Natural killer cell treated with Interleukin-12 subunit alpha and Interleukin-12 subunit beta and Interleukin-15 and Interleukin-18, amount 100 ng/mL, for 72 hours (primary cell): ENCODE measurements at regions not wholly inside any gene's neighbourhood (a gene's known extent, or its start where the extent isn't known, plus 50 kb on each side); places are given as distances from the start of the nearest gene placed in this dataset.

Experiments
- ATAC-seq, 2 donors: fragments of 150-1000 bp; cut with Tn5 transposase in 1 of 2; sonication (Bioruptor Pico), chemical (Tn5 transposase) in 1 of 2; 2 replicates each; pipeline ENCODE4 v1.10.0; 2021
- DNase-seq: peaks from one replicate; pipeline ENCODE4 v3.0.0; 2022; ENCODE audit warnings: low spot score
- H3K27ac Mint-ChIP-seq, 2 donors: 1 replicate in 1 of 2; 2 replicates in 1 of 2; pipeline ENCODE4 v1.8.0; 2022; ENCODE audit warnings: mixed read lengths in 2 of 2, mild to moderate bottlenecking in 1 of 2, moderate library complexity in 1 of 2
- H3K27me3 Mint-ChIP-seq, 2 donors: 1 replicate in 1 of 2; 2 replicates in 1 of 2; pipeline ENCODE4 v1.8.0; 2022; ENCODE audit warnings: mixed read lengths in 2 of 2
- H3K36me3 Mint-ChIP-seq: one replicate; pipeline ENCODE4 v1.8.0; 2022; ENCODE audit warnings: mixed read lengths
- H3K4me1 Mint-ChIP-seq, 2 donors: 1 replicate in 1 of 2; 2 replicates in 1 of 2; pipeline ENCODE4 v1.8.0; 2022; ENCODE audit warnings: low read depth in 2 of 2, mixed read lengths in 2 of 2, mild to moderate bottlenecking in 1 of 2
- H3K4me3 Mint-ChIP-seq: one replicate; pipeline ENCODE4 v1.8.0; 2022; ENCODE audit warnings: mixed read lengths
- H3K9me3 Mint-ChIP-seq: 2 replicates; pipeline ENCODE4 v1.8.0; 2022; ENCODE audit warnings: mixed read lengths

- H3K27ac Mint-ChIP-seq, result no peak overlapping the region
- peaks cover 2 to 8% of the 10 kb centered on the region in 2 donors for H3K27me3 Mint-ChIP-seq
- DNase-seq, result no peak
- H3K4me3 Mint-ChIP-seq, result no peak overlapping the region
- H3K36me3 Mint-ChIP-seq, result no peaks in the 10 kb centered on the region
- no peaks in the 10 kb centered on the region for H3K4me1 Mint-ChIP-seq
- H3K9me3 Mint-ChIP-seq, result no peaks in the 10 kb centered on the region
- peak in 1 of 2 donors; percentile 5 for ATAC-seq
Observed at GRCh38 chr22:47589271-47590250, 827.1 kb downstream of the TBC1D22A start.

DNA sequence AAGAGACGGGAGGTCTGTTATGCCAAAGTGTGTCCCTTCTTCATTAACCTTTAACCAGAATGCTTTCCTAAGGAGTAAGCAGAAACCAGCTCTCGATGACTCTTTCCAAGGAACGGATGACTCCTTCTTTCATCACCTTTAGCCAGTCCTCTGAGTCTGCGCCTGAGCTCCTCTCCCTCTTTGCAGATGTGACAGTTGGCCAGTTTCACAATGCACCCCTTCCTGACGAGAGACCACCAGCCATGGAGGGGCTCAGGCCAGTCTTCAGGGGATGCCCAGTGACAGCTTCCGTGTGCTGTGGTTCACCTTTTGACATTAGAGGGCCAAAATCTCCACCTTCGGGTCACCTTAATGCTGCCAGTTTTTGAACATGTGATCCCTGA, 826.1 kb downstream of the TBC1D22A start:
- H3K27me3 Mint-ChIP-seq, result peaks cover 2 to 8% of the 10 kb centered on the region in 2 donors
- no peak overlapping the region for H3K4me3 Mint-ChIP-seq
- DNase-seq (no peak), ATAC-seq (no peak)
- H3K4me1 Mint-ChIP-seq, result no peaks in the 10 kb centered on the region
- H3K36me3 Mint-ChIP-seq, result no peaks in the 10 kb centered on the region
- no peak overlapping the region for H3K27ac Mint-ChIP-seq
- no peaks in the 10 kb centered on the region for H3K9me3 Mint-ChIP-seq

DNA sequence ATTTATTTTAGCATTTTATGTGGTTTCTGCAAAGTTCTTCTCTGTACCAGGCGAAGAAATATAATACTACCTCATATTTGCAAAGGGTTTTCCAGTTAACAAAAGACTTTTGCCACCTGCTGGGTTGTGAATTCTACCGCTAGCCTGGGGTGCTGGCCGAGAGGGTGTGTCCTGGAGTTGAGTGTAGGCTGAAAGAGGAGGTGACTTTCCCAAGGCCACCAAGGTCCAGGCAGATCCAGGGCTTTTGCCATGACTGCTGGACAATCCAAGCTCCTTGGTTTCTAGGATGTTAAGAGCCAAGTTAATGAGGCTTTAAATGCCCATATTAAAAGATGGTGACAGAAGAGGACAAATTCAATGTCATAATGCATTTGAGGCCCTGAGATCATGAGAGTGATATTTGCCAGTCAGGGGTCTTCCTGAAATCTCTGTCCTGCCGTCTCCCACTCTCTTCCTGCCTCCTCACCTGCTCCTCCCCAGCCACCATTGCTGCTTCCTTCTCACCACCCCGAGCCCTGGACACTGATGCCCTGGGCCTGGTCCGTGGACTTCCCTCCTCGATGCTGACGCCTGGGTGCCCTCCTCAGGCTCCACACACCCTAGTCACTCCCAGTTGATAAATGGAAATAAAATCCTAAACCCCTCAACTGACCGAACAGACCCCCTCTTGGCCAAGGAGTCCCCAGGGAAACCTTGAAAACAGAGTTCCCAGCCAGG, 825.6 kb downstream of the TBC1D22A start:
- Mint-ChIP-seq H3K4me1 (no peaks in the 10 kb centered on the region), H3K36me3 (no peaks in the 10 kb centered on the region), H3K9me3 (no peaks in the 10 kb centered on the region), H3K27me3 (peaks cover 2 to 8% of the 10 kb centered on the region in 2 donors), H3K4me3 (no peak overlapping the region), H3K27ac (no peak overlapping the region)
- DNase-seq (no peak), ATAC-seq (no peak)

DNA sequence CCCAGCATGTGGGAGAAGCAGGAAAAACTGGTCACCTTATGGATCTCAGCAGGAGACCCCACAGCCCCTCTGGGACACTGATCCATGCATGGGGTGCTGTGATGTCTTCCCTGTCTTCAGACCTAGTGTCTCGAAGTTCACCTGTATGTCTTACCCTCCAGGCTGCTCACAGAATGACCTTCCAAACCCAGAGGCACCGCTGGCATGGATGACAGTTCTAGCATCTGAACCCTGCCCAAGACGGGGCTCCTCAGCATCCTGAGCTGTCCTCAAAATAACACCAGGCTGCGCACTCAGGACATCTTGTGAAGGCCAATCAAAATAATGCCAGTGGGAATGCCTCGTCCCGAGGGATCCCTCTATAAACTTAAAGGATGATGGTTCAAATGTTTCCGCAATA, 824.9 kb downstream of the TBC1D22A start:
- no peak overlapping the region for H3K4me3 Mint-ChIP-seq
- ATAC-seq, result peak; percentile 6 to 27
- no peaks in the 10 kb centered on the region for H3K9me3 Mint-ChIP-seq
- H3K27ac Mint-ChIP-seq, result no peak overlapping the region
- DNase-seq, result no peak
- H3K27me3 Mint-ChIP-seq, result peaks cover 2 to 8% of the 10 kb centered on the region in 2 donors
- H3K36me3 Mint-ChIP-seq, result no peaks in the 10 kb centered on the region
- no peaks in the 10 kb centered on the region for H3K4me1 Mint-ChIP-seq

- Mint-ChIP-seq H3K4me1 (no peaks in the 10 kb centered on the region), H3K4me3 (no peak overlapping the region), H3K9me3 (no peaks in the 10 kb centered on the region), H3K27ac (no peak overlapping the region), H3K27me3 (peaks cover 2 to 8% of the 10 kb centered on the region in 2 donors), H3K36me3 (no peaks in the 10 kb centered on the region)
- DNase-seq (no peak), ATAC-seq (no peak)
Observed at GRCh38 chr22:47586946-47587345, 824.5 kb downstream of the TBC1D22A start.

DNA sequence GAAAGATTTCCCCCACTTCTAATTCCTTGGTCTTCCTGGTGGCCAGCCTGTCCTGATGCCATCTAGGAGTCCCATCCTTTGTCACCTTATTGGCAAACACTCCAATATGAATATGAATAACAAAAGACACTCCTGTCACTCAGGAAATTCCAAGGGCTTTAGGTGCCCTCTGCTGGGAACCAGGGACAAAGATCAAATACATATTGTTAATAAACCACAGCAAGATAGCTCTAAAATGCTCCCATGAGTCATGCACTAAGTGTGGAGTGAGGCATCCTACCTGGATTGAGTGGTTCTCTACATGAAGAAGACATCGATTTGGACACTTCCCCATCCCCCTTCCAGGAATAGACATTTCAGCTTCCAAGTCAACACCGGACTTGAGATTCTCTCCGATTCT, 823.6 kb downstream of the TBC1D22A start:
- no peaks in the 10 kb centered on the region for H3K36me3 Mint-ChIP-seq
- ATAC-seq (no peak), DNase-seq (no peak)
- no peaks in the 10 kb centered on the region for H3K4me1 Mint-ChIP-seq
- H3K27me3 Mint-ChIP-seq, result peaks cover 4 to 8% of the 10 kb centered on the region in 2 donors
- H3K9me3 Mint-ChIP-seq, result no peaks in the 10 kb centered on the region
- no peak overlapping the region for H3K27ac Mint-ChIP-seq
- H3K4me3 Mint-ChIP-seq, result no peak overlapping the region

DNA sequence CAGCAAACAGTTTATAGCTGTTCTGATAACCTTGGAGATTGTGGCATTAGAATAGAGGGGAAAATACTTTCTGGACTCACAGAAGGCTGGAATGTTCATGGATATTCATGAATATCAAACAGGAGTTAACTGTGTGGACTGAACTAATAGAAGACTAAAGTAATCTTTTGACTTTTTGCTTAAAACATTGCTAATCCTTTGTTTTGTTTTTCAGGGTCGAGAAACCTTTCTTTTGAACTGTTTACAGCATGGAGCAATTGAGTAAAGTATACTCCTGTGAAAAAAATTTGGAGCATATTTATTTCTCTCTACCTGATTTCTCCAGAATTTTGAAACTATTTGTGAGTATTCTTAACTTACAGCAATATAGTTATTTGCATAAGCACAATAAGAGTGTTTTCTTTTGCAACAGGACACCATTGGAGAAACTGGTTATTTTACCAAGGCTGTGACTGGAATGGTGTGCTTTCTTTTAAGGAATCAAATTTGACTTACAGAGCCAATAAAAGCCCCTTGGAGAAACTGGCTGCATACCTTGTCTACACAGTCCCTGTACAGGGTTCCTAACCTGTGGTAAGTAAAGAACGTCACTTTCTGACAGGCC, 821.6 kb downstream of the TBC1D22A start:
- H3K36me3 Mint-ChIP-seq, result no peaks in the 10 kb centered on the region
- H3K4me1 Mint-ChIP-seq, result no peaks in the 10 kb centered on the region
- no peak overlapping the region for H3K4me3 Mint-ChIP-seq
- H3K9me3 Mint-ChIP-seq, result no peaks in the 10 kb centered on the region
- ATAC-seq (no peak), DNase-seq (no peak)
- H3K27me3 Mint-ChIP-seq, result peaks cover 4 to 8% of the 10 kb centered on the region in 2 donors
- H3K27ac Mint-ChIP-seq, result no peak overlapping the region

- no peak overlapping the region for H3K27ac Mint-ChIP-seq
- H3K36me3 Mint-ChIP-seq, result no peaks in the 10 kb centered on the region
- H3K4me1 Mint-ChIP-seq, result no peaks in the 10 kb centered on the region
- H3K9me3 Mint-ChIP-seq, result no peaks in the 10 kb centered on the region
- no peak overlapping the region for H3K4me3 Mint-ChIP-seq
- peaks cover 1 to 9% of the 10 kb centered on the region in 2 donors for H3K27me3 Mint-ChIP-seq
- no peak for DNase-seq
- no peak for ATAC-seq
Observed at GRCh38 chr22:47582067-47582466, 819.6 kb downstream of the TBC1D22A start.

GRCh38 chr22:47580121-47580520, 817.7 kb downstream of the TBC1D22A start:
- ATAC-seq, result no peak
- Mint-ChIP-seq H3K27me3 (peaks cover 13 to 14% of the 10 kb centered on the region in 2 donors), H3K36me3 (no peaks in the 10 kb centered on the region), H3K9me3 (no peaks in the 10 kb centered on the region), H3K27ac (no peak overlapping the region), H3K4me3 (no peak overlapping the region), H3K4me1 (no peaks in the 10 kb centered on the region)
- no peak for DNase-seq

DNA sequence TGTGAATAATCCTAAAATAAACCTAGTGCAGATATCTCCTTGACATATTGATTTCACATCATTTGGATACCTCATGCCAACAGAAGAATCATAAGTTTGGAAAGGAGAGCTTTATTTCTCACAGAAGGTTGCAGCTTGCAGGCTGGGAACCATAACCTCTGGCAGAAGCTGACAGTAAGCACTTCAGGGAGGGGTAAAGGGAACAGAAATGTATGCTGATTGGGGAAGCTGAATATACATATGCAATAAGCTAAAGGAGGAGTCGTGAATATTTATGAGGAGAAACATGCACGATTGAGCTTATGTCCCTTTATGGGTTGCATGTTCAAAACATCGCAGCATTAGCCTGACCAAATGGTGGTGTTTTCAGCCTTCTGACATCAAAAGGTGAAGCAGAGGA, 814.5 kb downstream of the TBC1D22A start:
- ATAC-seq (no peak), DNase-seq (no peak)
- H3K4me3 Mint-ChIP-seq, result no peak overlapping the region
- peaks cover 14 to 19% of the 10 kb centered on the region in 2 donors for H3K27me3 Mint-ChIP-seq
- H3K27ac Mint-ChIP-seq, result no peak overlapping the region
- H3K9me3 Mint-ChIP-seq, result no peaks in the 10 kb centered on the region
- no peaks in the 10 kb centered on the region for H3K36me3 Mint-ChIP-seq
- no peaks in the 10 kb centered on the region for H3K4me1 Mint-ChIP-seq

DNA sequence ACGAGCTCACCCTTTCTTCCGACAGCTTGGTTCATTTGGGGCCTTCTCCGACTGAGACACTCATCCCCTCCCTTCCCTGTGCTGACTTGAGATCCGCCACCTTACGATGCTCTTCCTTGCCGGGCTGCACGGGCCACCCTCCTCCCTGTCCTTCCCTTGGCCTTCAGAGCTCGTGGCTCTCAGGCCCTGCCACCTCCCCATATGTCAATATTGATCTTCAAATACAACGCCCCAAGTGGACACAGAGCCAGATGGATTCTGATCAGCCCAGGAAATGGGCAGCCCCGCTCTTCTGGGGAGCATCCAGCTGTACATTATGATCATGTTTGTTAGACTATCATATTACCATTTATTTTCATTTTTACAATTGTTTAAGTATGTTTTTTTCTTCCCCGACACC, 812.8 kb downstream of the TBC1D22A start:
- peaks cover 14 to 17% of the 10 kb centered on the region in 2 donors for H3K27me3 Mint-ChIP-seq

DNA sequence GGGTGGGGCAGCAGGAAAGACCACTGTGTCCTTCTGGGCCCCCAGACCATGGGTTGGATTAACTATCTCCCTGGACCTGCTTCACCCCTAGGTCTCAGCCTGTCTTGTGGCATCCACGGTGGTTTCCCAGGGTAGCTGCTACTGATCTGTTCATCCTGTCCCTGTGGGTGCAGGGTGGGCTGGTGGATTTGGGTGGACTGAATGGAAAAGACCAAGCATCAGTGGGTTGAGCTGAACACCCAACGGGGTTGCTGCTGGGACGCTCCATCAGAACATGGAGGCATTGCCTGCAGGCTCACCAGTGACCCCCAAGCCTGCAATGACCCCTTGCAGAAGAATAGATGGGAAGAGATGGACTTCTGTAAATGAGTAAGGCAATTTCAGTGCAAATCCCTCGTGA, 812.1 kb downstream of the TBC1D22A start:
- H3K9me3 Mint-ChIP-seq, result no peaks in the 10 kb centered on the region
- H3K27me3 Mint-ChIP-seq, result peaks cover 14 to 17% of the 10 kb centered on the region in 2 donors
- H3K27ac Mint-ChIP-seq, result no peak overlapping the region
- no peak for DNase-seq
- ATAC-seq, result peak in 1 of 2 donors; percentile 35
- H3K4me3 Mint-ChIP-seq, result no peak overlapping the region
- no peaks in the 10 kb centered on the region for H3K4me1 Mint-ChIP-seq
- H3K36me3 Mint-ChIP-seq, result no peaks in the 10 kb centered on the region

More for the DNA sequence above, 812.8 kb downstream of the TBC1D22A start:
- no peaks in the 10 kb centered on the region for H3K36me3 Mint-ChIP-seq
- no peak overlapping the region for H3K27ac Mint-ChIP-seq
- H3K4me1 Mint-ChIP-seq, result no peaks in the 10 kb centered on the region
- no peak for ATAC-seq
- H3K9me3 Mint-ChIP-seq, result no peaks in the 10 kb centered on the region
- no peak overlapping the region for H3K4me3 Mint-ChIP-seq
- no peak for DNase-seq

DNA sequence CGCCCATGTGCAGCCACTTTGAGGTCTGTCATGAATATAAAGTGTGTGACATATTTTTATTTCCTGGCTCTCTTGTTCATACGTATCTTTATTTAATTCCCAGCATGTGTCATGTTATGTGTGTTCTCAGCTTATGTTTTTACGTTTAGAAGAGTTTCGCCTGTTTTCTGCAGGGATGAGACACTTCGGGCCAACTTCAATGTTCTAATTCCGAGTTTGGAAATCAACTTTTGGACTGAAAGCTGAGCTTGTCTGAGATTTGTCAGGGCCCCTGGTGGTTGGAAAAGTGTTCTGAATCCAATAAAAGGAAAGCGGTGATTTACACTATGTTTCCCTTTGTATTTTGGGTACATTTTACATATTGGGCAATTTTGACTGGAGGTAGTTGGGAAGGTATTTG, 810.7 kb downstream of the TBC1D22A start:
- no peak for DNase-seq
- no peak overlapping the region for H3K27ac Mint-ChIP-seq
- peaks cover 14% of the 10 kb centered on the region in 2 donors for H3K27me3 Mint-ChIP-seq
- H3K36me3 Mint-ChIP-seq, result no peaks in the 10 kb centered on the region
- no peaks in the 10 kb centered on the region for H3K9me3 Mint-ChIP-seq
- ATAC-seq, result no peak
- H3K4me1 Mint-ChIP-seq, result no peaks in the 10 kb centered on the region
- H3K4me3 Mint-ChIP-seq, result no peak overlapping the region

GRCh38 chr22:47572443-47572842, 810.0 kb downstream of the TBC1D22A start:
- no peak overlapping the region for H3K4me3 Mint-ChIP-seq
- no peaks in the 10 kb centered on the region for H3K36me3 Mint-ChIP-seq
- H3K4me1 Mint-ChIP-seq, result no peaks in the 10 kb centered on the region
- ATAC-seq (no peak), DNase-seq (no peak)
- peaks cover 10 to 14% of the 10 kb centered on the region in 2 donors for H3K27me3 Mint-ChIP-seq
- no peak overlapping the region for H3K27ac Mint-ChIP-seq
- no peaks in the 10 kb centered on the region for H3K9me3 Mint-ChIP-seq
